SK-N-SH (cell line): ENCODE measurements at regions not wholly inside any gene's neighbourhood (a gene's known extent, or its start where the extent isn't known, plus 50 kb on each side); places are given as distances from the start of the nearest gene placed in this dataset.

Source experiments
- CTCF ChIA-PET: fragments of 300-600, 350-600 bp; formaldehyde crosslinking; extraction: SDS; loops from one replicate; lab custom pipeline; 2021; lab: Yijun Ruan, JAX
- POLR2A ChIA-PET: fragments of 350-600 bp; sonication (Branson Sonifier 250); formaldehyde crosslinking; extraction: SDS; loops from one replicate; lab custom pipeline; 2020; ENCODE audit warnings: antibody characterized with exemption, inconsistent platforms; lab: Yijun Ruan, JAX
- DNase-seq: peaks from one replicate; pipeline ENCODE4 v3.0.0; 2012
- H2AFZ ChIP-seq: fragments of 200-600 bp; sonication (generic); 2 replicates; pipeline ENCODE4 v1.8.1; 2016; ENCODE audit warnings: antibody characterized with exemption, mild to moderate bottlenecking, low read depth
- H3F3A ChIP-seq: fragments of 200-600 bp; sonication (generic); replicated peaks from 2 replicates; pipeline ENCODE3; 2016; ENCODE audit warnings: antibody characterized with exemption, mild to moderate bottlenecking; ENCODE audit not compliant: insufficient read depth
- H3K27ac ChIP-seq, 2 experiments: fragments of 200-500 bp in 1 of 2; fragments of 200-600 bp in 1 of 2; sonication (Bioruptor generic) in 1 of 2; sonication (generic), shearing (Covaris generic) in 1 of 2; 2 replicates each; pipeline versions ENCODE4 v1.5.1 to v1.6.1; 2014 to 2016; ENCODE audit warnings: low read depth in 2 of 2, inconsistent platforms in 1 of 2, low read length in 1 of 2, mild to moderate bottlenecking in 1 of 2, mixed read lengths in 1 of 2
- H3K27me3 ChIP-seq: fragments of 200-600 bp; sonication (generic), shearing (Covaris generic); 2 replicates; pipeline ENCODE4 v1.6.1; 2016; ENCODE audit warnings: mixed run types; ENCODE audit not compliant: insufficient read depth
- H3K36me3 ChIP-seq, 2 experiments: fragments of 200-500 bp in 1 of 2; fragments of 200-600 bp in 1 of 2; sonication (Bioruptor generic) in 1 of 2; sonication (generic) in 1 of 2; replicated peaks in 1 of 2; 2 replicates each; pipeline versions ENCODE3 to v1.5.1; 2014 to 2016; ENCODE audit warnings: low read length in 1 of 2, mild to moderate bottlenecking in 1 of 2; ENCODE audit not compliant: insufficient read depth in 2 of 2, control insufficient read depth in 1 of 2
- H3K4me1 ChIP-seq, 2 experiments: fragments of 200-500 bp in 1 of 2; fragments of 200-600 bp in 1 of 2; sonication (Bioruptor generic) in 1 of 2; sonication (generic), shearing (Covaris generic) in 1 of 2; 2 replicates each; pipeline versions ENCODE4 v1.5.1 to v1.6.1; 2014 to 2016; ENCODE audit warnings: low read depth in 1 of 2, low read length in 1 of 2, mixed run types in 1 of 2; ENCODE audit not compliant: insufficient read depth in 2 of 2, control insufficient read depth in 1 of 2
- H3K4me2 ChIP-seq: fragments of 200-600 bp; sonication (generic), shearing (Covaris generic); 2 replicates; pipeline ENCODE4 v1.6.1; 2017; ENCODE audit warnings: mixed run types
- H3K4me3 ChIP-seq, 2 experiments: fragments of 200-500 bp in 1 of 2; fragments of 200-600 bp in 1 of 2; sonication (Bioruptor generic) in 1 of 2; sonication (generic), shearing (Covaris generic) in 1 of 2; 2 replicates each; pipeline versions ENCODE4 v1.5.1 to v1.8.1; 2014 to 2016; ENCODE audit warnings: low read depth in 2 of 2, inconsistent platforms in 1 of 2, low read length in 1 of 2, mild to moderate bottlenecking in 1 of 2, mixed read lengths in 1 of 2, moderate library complexity in 1 of 2
- H3K79me2 ChIP-seq: fragments of 200-600 bp; sonication (generic); 2 replicates; pipeline ENCODE4 v1.8.1; 2017; ENCODE audit warnings: mild to moderate bottlenecking; ENCODE audit not compliant: insufficient read depth
- H3K9ac ChIP-seq: fragments of 200-600 bp; sonication (generic); 2 replicates; pipeline ENCODE4 v1.6.1; 2017; ENCODE audit warnings: mixed run types
- H3K9me2 ChIP-seq: fragments of 200-600 bp; sonication (generic); 2 replicates; pipeline ENCODE4 v1.6.1; 2017; ENCODE audit warnings: mixed run types
- H3K9me3 ChIP-seq: fragments of 200-600 bp; sonication (generic); 2 replicates; pipeline ENCODE4 v1.6.1; 2017; ENCODE audit warnings: mixed run types, mild to moderate bottlenecking, moderate library complexity
- H4K20me1 ChIP-seq: fragments of 200-600 bp; sonication (generic); 2 replicates; pipeline ENCODE4 v1.6.1; 2017; ENCODE audit warnings: mild to moderate bottlenecking, mixed run types; ENCODE audit not compliant: insufficient read depth
- FOSL2 ChIP-seq: IDR thresholded peaks from 2 replicates; pipeline ENCODE4 v1.4.0; 2012; ENCODE audit warnings: low read depth, mild to moderate bottlenecking, moderate library complexity, borderline replicate concordance
- GABPA ChIP-seq: IDR thresholded peaks from 2 replicates; pipeline ENCODE4 v1.4.0; 2012; ENCODE audit warnings: low read depth, mild to moderate bottlenecking
- MXI1 ChIP-seq: IDR thresholded peaks from 2 replicates; pipeline ENCODE4 v1.6.1; 2012; ENCODE audit warnings: mild to moderate bottlenecking, low read depth, low read length, improper control_type of control experiment
- RAD21 ChIP-seq: IDR thresholded peaks from 2 replicates; pipeline ENCODE4 v1.6.1; 2012; ENCODE audit warnings: mild to moderate bottlenecking, low read length
- SMC3 ChIP-seq: IDR thresholded peaks from 2 replicates; pipeline ENCODE4 v1.6.1; 2012; ENCODE audit warnings: low read depth, low read length, improper control_type of control experiment
- TCF12 ChIP-seq: IDR thresholded peaks from 2 replicates; pipeline ENCODE4 v1.4.0; 2012
- WGBS: methylation state at CpG from one replicate; pipeline ENCODE4 v1.1.6; 2017; ENCODE audit warnings: low lambda C conversion rate; 5-methylcytosine and 5-hydroxymethylcytosine counted together
- TF ChIP-seq, protein P1 (sequence below): fragments of 200-600 bp; sonication (generic); IDR thresholded peaks from 2 replicates; pipeline ENCODE4 v1.6.1; 2017; ENCODE audit warnings: antibody characterized with exemption, mild to moderate bottlenecking, moderate library complexity

DNA sequence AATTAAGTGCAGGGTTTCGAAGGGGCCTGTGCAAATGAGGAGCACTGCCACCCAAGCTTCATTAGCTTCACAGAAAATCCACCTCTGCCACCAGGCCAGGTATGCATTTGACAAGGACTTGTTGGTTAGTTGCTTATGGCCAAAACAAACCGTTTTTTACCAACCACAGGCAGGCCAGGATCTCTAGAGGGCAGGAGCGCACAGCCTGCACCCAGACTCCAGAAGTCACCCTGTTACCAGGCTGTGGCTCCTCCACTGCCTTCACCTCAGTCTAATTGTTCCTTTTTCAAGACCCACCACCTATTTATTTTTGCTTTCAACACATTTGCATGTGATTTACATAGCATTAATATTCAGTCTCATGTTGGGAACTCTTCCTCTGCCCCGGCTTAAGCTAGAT, 78.3 kb upstream of the HSPA9 start:
- 75% methylated on average over 4 of the region's 4 CpGs for WGBS
- Histone ChIP-seq H3K79me2 (no peaks in the 10 kb centered on the region), H2AFZ (no peak overlapping the region), H3K36me3 (no peaks in the 10 kb centered on the region), H3K4me3 (no peak overlapping the region), H4K20me1 (no peaks in the 10 kb centered on the region), H3K4me1 (peaks cover 0 to 26% of the 10 kb centered on the region in 2 experiments; a peak in 2 of 4 replicates), H3K4me2 (no peak overlapping the region), H3K27ac (no peak overlapping the region), H3K27me3 (no peaks in the 10 kb centered on the region), H3K9me2 (no peaks in the 10 kb centered on the region), H3K9me3 (no peaks in the 10 kb centered on the region), H3K9ac (no peak overlapping the region), H3F3A (no peaks in the 10 kb centered on the region)
- DNase-seq: no peak
- ChIA-PET CTCF (interaction anchor here (0.6 to 5.8 kb wide), 7 partner anchors 10 to 609 kb away, joined by 3 to 29 read pairs (median 3); no protein-coding TSS in a partner anchor), POLR2A (no interaction called here)
- TF ChIP-seq SMC3 (peak; percentile 51), RAD21 (peak; percentile 72), FOSL2 (no peak), GABPA (no peak)
- TF ChIP-seq, protein P1, sequence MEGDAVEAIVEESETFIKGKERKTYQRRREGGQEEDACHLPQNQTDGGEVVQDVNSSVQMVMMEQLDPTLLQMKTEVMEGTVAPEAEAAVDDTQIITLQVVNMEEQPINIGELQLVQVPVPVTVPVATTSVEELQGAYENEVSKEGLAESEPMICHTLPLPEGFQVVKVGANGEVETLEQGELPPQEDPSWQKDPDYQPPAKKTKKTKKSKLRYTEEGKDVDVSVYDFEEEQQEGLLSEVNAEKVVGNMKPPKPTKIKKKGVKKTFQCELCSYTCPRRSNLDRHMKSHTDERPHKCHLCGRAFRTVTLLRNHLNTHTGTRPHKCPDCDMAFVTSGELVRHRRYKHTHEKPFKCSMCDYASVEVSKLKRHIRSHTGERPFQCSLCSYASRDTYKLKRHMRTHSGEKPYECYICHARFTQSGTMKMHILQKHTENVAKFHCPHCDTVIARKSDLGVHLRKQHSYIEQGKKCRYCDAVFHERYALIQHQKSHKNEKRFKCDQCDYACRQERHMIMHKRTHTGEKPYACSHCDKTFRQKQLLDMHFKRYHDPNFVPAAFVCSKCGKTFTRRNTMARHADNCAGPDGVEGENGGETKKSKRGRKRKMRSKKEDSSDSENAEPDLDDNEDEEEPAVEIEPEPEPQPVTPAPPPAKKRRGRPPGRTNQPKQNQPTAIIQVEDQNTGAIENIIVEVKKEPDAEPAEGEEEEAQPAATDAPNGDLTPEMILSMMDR: peak; percentile 41

DNA sequence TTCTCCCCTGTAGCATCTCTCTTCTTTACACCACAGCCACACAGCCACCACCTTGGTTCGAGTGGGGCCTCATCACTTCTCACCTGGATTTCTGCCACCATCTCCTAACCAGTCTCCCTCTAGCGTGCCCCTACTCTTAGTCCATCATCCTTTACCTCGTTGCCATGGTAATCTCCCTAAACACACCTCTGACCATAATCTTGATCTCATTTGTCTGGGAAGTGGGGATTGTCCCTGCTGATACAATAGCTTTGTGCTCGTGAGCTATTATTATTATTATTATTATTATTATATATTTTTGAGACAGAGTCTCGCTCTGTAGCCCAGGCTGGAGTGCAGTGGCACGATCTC, 76.5 kb upstream of the HSPA9 start:
- H3F3A ChIP-seq: no peaks in the 10 kb centered on the region
- no peaks in the 10 kb centered on the region for H4K20me1 ChIP-seq
- no peak overlapping the region for H3K27ac ChIP-seq
- no peak for DNase-seq
- no peaks in the 10 kb centered on the region for H3K9me2 ChIP-seq
- H3K9ac ChIP-seq: no peak overlapping the region
- TF ChIP-seq FOSL2: no peak
- H3K4me3 ChIP-seq: no peak overlapping the region
- no peak overlapping the region for H3K4me2 ChIP-seq
- H3K36me3 ChIP-seq: no peaks in the 10 kb centered on the region
- no peaks in the 10 kb centered on the region for H3K79me2 ChIP-seq
- POLR2A ChIA-PET: interaction anchor here (0.6 kb wide), 1 partner anchor 618 kb away, joined by 6 read pairs; no protein-coding TSS in a partner anchor
- H2AFZ ChIP-seq: no peak overlapping the region
- 69% methylated on average over 6 of the region's 6 CpGs for WGBS
- H3K27me3 ChIP-seq: no peaks in the 10 kb centered on the region
- CTCF ChIA-PET: interaction anchor here (0.9 to 5.8 kb wide), 4 partner anchors 10 to 102 kb away, joined by 3 to 29 read pairs (median 4); no protein-coding TSS in a partner anchor
- no peaks in the 10 kb centered on the region for H3K9me3 ChIP-seq
- peaks cover 0 to 21% of the 10 kb centered on the region in 2 experiments; a peak in 2 of 4 replicates for H3K4me1 ChIP-seq

DNA sequence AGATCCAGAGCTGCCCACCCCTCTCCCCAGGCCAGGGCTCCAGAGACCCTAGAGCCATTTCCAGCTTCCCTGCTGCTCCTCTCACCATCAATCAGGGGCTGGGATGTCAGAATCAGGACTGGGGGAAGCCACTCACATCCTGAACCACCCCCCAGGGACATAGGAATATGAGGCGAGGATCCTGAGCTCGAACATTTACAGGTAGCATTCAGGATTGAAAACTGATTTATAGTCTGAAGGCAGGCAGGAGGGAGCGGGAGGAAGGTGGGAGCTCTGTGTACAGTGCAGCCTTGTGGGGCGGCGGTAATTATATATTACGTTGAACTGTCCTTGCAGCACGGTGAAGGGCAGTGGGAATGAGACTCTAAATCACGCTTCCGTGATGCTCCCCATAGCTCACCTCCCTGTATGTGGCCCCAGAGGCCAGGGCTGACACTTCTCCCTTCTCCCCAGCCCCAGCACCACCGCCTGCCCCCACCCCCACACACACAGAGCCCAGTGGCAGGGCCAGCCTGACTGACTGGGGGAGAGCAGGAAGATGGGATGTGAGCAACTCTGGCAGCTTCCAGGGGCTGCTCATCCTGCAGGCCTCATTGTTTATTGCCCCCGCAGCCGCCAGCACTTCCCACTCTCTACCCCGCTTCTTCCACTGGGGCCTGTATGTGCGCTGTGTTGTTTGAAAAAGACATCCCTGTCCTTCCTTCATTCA, 76.0 kb upstream of the HSPA9 start:
- H3K9ac ChIP-seq: no peak overlapping the region
- no peak overlapping the region for H3K4me3 ChIP-seq
- no peak overlapping the region for H2AFZ ChIP-seq
- CTCF ChIA-PET: interaction anchor here (1.0 to 5.8 kb wide), 4 partner anchors 10 to 174 kb away, joined by 3 to 29 read pairs (median 4); no protein-coding TSS in a partner anchor
- H3K27ac ChIP-seq: no peak overlapping the region
- no peaks in the 10 kb centered on the region for H3K79me2 ChIP-seq
- H3K36me3 ChIP-seq: no peaks in the 10 kb centered on the region
- no peak for DNase-seq
- H3K9me3 ChIP-seq: no peaks in the 10 kb centered on the region
- H3K4me2 ChIP-seq: no peak overlapping the region
- no peaks in the 10 kb centered on the region for H4K20me1 ChIP-seq
- no peaks in the 10 kb centered on the region for H3F3A ChIP-seq
- H3K4me1 ChIP-seq: peaks cover 0 to 23% of the 10 kb centered on the region in 2 experiments; a peak in 2 of 4 replicates
- TF ChIP-seq MXI1 (no peak), TCF12 (no peak)
- TF ChIP-seq, protein P1: no peak
- 86% methylated on average over 13 of the region's 14 CpGs for WGBS
- POLR2A ChIA-PET: interaction anchor here (0.6 kb wide), 2 partner anchors 52 to 619 kb away, joined by 3 to 6 read pairs; no protein-coding TSS in a partner anchor
- no peaks in the 10 kb centered on the region for H3K27me3 ChIP-seq
- no peaks in the 10 kb centered on the region for H3K9me2 ChIP-seq
